Hematopoietic multipotent progenitor cell (in vitro differentiated cells): ENCODE measurements at regions not wholly inside any gene's neighbourhood (a gene's known extent, or its start where the extent isn't known, plus 50 kb on each side); places are given as distances from the start of the nearest gene placed in this dataset.
A peak's percentile ranks its signal among the peaks of the same experiment; 100 is the strongest.

Experiments used
- DNase-seq, 3 donors: peaks; one replicate each; pipeline ENCODE4 v3.0.0-alpha.2; 2011 to 2015; ENCODE audit warnings: low read depth in 2 of 3, low spot score in 2 of 3

DNA sequence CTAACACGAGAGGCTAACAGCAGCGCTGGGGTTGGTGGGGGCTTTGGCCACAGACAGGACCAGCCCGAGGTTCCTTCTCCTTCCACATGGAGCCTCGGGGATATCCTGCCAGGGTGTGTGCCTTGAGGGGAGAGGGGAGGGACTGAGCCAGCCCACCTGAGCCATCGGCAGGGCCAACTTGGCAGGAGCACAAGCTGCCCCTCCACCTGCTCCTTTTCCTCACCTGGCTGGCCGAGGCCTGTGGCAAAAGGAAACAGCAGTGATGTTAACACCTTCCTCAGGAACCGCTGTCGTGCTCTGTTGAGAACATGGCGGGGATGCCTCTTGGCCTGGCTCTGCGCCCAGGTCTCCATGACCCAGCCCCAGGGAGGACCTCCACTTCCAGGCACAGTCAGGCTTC, 255.1 kb upstream of the PPP2R2D start:
- no peak for DNase-seq

DNA sequence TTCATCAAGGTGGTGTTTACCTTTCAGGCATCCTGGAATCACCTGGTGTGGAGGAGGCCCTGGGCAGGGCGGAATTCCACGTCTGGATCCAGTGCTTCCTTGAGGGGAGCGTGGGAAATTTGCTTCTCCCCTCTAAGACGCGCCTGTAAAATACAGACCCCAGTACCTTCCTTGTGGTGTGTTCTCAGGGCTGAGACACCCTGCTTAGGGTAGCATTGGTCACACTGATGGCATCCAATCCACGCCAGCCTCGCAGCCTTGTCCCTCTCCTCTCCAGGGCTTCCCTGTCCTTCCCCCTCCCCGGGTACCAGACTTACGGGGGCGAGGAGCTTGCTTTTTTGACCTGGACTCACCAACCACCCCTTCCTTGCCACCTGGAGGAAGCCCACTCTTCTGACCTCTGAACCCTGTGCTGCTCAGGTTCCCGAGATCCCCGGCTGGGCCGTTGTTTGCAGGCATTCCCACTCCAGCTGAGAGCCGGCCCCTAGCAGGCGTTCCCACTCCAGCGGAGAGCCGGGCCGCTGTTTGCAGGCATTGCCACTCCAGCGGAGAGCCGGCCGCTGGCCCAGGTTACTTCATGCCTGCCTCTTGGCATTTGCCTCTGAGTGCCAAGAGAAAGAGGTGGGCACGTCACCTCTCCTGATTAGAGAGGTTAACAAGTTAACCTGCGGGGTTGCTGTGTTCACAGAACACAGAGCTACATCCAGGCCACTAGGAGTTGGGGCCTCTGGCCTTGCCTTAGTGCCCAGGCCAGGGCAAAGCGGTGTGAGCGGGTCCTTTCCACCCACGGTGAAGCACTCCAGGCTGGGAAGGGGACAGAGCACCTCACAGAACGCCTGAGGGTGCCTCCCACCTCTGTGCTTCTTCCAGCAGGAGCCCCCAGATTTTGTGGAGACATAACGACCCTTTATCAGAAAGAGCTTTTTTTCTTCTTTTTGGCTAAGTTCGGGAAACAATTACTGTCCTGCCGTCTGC, 254.0 kb upstream of the PPP2R2D start:
- DNase-seq = no peak

DNA sequence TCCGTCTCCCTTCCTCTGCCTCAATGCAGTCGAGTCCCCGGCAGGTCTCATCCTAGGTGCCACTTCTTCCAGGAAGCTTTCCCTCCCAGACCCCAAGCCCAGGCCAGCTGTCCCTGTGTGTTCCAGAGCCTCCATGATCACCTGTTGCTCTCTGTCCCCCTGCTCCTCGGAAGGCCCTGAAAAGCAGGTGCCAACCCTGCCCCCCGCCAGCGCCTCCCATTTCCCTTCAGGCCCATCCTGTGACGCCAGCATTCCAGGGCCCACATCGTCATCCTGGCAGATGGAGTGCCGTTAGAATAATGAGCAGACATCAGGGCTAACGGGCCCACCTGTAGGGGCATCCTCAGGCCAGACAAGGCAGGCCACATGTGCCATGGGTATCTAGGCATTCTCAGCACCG, 253.0 kb upstream of the PPP2R2D start:
- no peak for DNase-seq

DNA sequence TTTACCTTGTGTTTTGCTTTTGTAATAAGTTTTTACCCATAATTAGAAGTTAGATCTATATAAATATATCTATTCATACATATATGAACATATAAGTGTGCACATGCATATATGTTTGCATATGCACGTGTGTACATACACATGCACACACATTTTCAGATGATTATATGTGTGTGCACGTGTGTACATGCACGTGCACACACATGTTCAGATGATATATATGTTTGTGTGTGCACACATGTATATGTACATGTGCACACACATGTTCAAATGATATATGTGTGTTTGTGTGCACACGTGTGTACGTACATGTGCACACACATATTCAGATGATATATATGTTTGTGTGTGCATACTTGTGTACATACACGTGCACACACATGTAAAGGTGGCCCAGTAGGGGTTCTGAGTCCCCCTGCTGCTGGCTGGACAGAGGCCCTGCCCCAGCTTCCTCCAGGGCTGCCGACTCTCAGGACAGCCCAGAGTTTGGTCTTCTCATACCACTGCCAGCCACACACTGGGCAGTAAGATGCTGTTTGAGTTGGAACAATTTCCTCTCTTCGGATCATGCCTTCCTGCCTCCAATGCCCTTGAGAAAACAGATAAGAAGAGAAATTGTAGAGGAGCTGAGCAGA, 252.3 kb upstream of the PPP2R2D start:
- no peak for DNase-seq

DNA sequence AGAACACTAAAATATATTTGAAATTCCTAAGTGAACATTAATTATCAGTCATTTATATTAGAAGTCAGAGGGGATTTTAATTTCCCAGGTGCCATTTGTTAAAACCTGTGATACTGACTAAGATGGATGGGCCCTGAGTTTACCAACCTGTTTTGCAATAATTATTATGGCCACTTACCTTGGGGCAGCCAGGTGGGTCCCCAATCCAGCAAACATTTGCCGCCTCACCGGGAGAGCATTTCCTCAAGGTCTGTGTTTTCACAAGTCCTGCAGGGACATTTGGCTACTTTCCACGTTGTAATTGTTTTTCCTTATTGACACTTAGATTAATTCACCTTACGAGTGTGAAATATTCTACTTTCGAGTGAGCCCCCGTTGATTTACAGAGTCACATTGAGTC, 251.2 kb upstream of the PPP2R2D start:
- DNase-seq = no peak

DNA sequence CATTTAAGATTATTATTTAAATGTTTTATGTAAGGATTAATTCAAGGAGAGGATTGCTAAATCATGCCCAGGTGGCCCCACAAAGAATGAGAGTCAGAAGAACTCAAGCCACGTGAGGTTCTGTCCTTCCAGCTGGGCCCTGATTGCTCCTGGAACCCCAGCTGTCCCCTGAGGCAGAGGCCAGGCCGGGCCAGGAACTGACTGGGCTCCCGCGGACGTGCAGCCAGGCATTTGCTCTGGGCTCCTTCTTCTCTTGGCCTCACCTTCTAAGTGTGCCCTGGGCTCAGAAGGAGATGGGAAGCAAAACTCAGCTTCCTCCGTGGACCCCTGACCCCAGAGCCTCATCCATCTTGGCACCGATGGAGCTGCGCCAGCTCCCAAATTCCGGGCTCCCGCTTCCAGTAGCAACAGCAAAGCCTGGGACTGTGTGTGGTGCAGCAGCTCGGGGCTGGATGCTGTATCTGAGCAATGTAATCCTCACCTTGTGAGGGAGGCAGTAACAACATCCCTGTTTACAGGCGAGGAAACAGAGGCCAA, 250.6 kb upstream of the PPP2R2D start:
- no peak for DNase-seq

DNA sequence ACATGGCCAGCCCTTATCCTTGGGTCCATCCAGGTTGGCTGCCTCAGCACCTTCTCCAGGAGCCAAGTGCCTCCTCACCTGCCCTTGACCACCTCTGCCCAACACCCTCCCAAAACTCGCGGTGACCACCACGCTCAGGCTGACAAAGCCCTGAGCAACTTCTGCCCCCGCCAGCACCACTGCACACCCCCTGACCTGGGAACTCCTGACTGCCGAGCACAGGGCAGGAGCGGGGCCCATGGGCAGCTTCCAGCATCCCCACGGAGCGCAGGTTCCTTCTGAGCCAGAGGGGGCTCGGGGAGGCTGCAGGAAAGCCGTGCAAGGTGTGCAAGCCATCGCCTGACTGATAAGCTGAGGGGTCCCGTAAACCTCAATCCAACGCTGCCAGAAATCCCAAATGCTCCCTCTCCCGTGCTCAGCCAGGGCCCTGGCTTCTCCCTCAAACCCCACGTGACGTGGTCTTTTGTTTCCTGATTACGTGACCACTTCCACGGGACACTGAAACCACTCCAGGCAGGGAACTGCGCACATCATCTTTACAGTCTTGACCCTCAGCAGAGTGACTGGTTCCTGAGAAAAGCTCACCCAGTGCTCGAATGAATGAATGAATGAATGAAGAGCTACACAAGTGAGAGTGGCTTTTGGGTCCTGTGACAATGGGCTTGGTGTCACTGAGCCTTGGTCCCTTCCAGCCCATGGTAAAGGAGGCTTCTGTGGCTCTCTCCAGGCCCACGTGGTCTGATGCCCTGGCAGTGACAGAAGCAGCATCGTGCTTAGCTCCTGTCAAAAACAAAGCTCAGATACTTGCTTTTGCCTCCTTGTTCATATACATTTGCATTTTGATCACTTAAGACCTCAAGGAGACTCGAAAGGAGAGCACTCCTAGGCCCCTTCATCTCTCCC, 249.8 kb upstream of the PPP2R2D start:
- no peak for DNase-seq

DNA sequence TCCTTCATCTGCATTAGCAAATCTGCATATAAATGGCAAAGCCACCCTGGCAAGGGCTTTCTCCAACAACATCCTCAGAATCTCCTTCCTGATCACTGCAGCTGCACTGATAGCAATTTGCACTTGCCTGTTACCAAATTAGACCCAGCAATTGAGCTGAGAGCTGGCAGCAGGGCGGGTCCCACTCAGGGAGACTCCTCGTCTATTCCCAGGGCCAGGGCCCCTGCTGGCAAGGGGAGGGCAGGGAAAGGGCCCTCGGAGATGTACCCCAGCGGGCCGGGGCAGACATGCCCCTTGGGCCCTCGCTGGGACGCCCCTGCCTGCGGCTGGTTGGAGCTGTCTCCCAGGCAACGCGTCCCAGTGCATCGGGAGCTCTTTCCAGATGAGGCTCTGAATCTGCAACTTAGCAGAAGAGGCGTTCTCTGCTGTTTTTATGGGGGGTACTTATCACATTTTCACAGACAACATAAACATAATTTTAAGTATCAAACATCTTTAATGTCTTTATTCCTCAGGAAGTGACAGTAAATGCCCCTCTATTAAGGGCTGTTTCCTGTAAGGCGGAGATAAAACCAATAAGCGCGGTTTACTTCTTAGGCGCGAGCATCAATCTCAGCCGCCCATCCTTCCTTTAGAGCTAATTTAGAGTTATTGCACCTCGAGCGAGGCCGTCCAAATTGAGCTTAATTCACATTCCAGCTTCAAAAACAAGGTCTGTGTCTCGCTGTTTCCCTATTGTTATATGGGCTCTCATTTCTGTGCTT, 249.0 kb upstream of the PPP2R2D start:
- peak in 2 of 3 donors; percentile 15 to 34 for DNase-seq

DNA sequence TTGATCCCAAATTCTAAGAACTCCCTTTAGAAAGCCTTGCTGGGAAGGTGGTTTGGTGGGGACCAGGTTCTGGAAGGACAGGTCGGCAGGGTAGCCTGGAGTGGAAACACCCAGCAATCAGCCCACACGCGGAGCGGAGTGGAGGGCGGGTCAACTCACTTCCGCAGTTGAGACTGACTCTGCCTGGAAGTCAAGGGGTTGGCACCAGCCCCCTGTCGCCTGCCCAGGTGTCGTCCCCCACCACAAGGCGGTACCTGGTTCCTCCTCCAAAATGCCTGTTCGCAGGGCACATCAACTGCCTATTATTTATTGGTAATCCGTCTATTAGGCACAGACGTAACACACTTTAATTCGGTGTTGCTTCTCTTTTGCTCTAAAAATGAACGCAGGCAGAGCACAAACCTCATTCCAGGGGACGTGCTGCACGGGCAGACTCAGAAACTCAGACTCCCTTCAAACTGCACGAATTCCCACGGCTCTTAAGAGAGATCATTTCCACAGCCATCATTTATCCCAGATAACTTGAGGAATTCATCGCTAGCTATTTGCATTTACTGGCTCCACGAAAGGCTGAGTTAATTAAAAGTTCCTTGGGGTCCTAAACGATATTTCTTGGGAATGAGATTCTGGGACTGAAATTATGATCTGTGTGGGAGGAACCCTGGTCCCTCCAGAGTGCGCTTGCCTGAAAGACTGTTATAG, 248.2 kb upstream of the PPP2R2D start:
- DNase-seq = no peak

DNA sequence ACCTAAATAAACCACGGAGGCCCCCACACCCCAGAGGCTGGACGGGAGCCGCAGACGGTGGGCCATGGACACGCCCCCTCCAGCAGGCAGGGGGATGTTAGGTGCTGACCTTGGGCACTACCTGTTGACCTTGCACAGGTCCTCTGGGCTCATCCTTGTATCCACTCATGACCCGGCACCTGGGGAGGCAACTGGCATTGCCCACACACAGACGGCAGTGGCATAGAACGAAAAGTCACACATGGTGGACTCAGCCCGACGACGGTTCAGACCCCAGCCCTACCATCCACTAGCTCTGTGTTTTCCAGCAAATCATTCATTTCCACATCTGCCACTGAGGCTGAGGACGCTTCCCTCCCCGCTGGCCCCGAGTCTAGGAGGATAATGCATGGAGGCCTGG, 247.7 kb upstream of the PPP2R2D start:
- DNase-seq = no peak

DNA sequence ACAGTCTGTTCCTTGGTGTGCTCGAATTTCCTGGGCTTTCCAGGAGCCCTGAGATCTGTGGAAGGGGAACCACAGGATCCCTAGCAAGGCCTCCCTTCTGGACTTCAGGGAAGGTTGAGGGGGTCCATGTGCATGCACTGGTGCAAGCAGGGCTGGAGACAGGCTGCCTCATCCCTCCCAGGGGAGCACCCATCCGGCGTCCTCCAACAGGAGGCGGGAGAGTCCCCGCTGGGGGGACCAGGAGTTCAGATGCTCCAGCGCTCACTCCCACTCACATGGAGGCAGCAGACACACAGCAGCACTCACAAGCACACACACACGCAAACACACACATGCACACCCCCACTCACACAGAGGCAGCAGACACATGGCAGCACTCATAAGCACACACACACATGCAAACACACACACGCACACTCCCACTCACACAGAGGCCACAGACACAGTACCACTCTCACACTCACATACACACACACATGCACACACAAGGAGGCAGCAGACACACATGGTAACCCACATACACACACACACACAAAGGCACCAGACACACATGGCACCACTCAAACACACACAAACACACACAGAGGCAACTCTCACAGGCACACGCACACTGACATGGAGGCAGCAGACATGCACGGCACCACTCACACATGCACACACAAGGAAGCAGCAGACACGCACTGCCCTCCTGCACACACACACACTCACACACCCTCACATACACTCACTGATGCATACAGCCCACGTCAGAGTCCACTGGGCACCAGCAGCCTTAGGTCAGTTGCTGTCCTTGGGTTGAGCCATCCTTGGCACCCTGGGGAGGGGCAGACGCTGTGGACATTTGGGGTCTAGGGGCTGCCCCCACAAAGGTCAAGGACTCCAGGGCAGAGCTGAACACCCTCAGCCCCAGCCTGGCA, 247.0 kb upstream of the PPP2R2D start:
- no peak for DNase-seq

DNA sequence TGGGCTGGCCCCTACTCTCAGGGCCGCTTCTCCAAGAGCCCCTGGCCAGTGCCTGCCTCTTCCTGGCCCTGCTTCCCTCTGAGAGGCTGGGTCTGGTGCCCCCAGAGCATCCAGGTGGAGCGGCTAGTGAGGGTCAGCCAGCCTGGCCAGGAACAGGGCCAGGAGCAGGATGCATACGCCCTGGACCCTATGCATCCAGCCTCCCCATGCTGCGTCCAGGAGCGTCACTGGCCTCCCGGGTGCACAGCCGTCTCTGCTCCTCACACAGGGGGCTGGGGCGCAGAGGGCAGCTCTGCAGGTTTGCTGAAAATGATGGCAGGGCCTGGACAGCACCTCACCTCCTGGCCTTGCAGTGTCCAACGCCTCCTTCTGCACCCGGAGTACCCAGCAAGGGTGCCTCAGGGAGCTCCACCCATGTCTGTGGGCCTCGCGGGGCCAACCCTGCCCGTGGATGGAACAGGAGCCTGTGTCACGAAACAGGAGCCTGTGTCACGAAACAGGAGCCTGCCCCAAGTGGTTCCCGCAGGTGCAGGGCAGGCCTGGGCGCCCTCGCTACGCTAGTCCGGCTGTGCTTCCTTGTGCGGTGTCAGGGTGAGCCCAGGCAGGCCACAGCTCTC, 246.2 kb upstream of the PPP2R2D start:
- no peak for DNase-seq

DNA sequence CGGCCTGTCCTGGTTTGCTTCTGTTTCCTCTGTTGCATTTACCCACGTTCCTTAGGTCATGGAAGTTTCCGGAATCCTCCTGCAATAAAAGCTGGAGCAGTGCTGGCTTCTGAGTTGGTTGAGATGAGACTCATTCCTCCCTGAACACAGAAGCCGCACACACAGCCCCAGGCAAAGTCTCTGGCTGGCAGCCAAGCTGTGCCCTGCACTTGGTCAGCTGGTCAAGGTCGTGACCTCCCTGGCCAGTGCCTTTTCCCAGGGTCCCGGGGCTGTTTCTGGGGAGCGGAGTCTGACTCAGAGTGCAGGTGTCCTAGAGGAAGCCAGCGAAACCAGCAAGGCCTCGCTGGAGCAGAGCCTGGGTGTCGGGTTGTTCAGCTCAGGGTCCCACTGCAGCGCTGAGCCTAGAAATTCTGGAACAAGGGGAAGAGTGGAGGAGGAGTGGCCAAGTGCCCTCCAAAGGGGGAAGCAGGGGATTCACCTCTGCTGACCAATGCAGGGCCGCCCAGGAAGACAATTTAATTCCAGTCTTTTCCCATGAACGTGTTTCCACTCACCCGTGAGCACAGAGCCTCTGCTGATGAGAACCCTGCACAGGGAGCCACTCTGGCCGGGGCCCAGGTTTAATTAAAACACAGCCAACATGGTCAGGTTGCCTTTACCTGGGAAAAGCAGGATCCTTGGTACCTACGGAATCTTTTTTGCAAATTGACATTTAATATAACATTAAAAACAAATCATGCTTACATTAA, 245.5 kb upstream of the PPP2R2D start:
- DNase-seq = no peak

DNA sequence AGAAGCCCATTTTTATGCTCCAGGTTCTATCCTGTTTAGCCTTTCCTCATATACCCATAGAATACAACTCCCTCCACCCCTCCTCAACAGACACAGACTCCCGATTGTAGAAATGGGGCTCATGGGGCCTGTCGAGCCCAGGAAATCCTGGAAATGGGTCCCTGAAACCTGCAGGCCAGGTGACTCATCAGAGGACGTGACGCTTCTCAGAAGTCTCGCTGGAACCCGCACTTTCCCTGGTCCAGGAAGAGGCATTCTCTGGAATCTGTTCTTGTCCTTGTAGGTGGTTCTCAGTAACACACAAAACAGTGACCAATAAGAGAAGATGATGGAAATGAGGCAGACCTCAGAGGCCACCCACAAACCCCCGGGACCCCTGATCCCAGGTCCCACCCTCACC, 244.8 kb upstream of the PPP2R2D start:
- no peak for DNase-seq

DNA sequence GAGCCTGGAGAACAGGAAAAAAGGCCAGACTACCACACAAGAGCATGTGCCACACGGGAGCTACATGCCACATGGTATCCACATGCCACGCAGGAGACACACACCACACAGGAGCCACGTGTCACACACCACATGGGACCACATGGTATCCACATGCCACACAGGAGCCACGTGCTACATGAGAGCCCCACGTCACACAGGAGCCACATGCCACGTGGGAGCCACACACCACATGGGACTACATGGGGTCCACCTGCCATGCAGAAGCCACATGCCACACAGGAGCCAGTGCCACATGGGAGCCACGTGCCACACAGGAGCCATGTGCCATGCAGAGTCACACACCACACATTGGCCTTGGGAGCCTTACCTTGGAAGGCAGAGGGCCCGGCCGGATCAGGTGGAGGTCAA, 244.4 kb upstream of the PPP2R2D start:
- no peak for DNase-seq

DNA sequence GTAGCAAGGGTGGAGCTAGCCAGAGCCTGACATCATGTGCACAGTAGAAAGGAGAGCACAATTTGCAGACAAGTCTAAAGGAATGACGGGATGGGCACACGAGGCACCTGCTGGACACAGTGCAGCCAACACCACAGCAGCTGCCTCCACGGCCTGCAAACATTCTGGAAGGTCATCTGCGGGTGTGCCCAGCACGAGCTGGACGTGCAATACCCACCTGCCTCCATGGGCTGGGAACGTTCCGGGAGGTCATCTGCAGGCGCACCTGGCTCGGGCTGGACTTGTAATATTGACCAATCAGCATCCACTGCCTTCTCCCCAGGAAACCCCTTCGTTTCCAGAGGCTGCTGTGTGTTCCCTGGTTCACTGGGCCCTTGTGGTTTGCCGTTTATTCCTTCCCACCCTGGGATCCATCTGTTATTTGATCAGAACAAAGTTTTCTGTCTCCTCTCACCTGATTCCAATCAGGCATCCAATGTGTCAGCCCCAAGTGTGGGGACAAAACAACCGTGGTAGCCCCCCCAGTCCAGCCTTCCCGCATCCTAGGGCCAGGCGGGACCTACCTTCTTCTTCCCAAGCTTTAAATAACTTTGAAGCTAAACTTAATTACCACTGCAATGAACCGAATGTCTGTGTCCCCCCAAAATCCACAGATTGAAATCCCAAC, 243.4 kb upstream of the PPP2R2D start:
- DNase-seq = no peak

DNA sequence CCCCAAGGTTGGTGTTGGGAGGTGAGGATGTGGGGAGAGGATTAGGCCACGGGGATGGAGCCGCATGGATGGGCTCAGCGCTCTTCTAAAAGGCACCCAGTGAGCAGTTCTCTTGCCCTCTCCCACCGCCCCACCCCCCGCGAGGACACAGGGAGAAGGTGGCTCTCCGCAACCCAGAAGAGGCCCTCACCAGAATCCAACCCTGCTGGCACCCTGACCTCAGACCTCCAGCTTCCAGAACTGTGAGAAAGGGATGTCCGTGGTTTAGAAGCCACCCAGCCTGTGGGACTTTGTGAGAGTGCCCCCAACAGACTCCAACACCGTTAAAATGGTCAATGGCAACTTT, 242.8 kb upstream of the PPP2R2D start:
- DNase-seq = no peak
